K562 (cell line): ENCODE measurements at regions not wholly inside any gene's neighbourhood (a gene's known extent, or its start where the extent isn't known, plus 50 kb on each side); places are given as distances from the start of the nearest gene placed in this dataset.

Experiments used
- ZNF589 ChIP-seq: fragments of 200-800 bp; sonication (Bioruptor generic); IDR thresholded peaks from 2 replicates; pipeline ENCODE4 v1.6.1; 2016; ENCODE audit warnings: low read depth, missing genetic modification characterization, missing compliant biosample characterization
- TF ChIP-seq, protein P1 (sequence below), 2 experiments: fragments of 450-650 bp; IDR thresholded peaks; 2 replicates each; pipeline ENCODE4 v1.6.1; 2016; ENCODE audit warnings: mild to moderate bottlenecking in 2 of 2, borderline replicate concordance in 1 of 2, low read depth in 1 of 2, moderate library complexity in 1 of 2

DNA sequence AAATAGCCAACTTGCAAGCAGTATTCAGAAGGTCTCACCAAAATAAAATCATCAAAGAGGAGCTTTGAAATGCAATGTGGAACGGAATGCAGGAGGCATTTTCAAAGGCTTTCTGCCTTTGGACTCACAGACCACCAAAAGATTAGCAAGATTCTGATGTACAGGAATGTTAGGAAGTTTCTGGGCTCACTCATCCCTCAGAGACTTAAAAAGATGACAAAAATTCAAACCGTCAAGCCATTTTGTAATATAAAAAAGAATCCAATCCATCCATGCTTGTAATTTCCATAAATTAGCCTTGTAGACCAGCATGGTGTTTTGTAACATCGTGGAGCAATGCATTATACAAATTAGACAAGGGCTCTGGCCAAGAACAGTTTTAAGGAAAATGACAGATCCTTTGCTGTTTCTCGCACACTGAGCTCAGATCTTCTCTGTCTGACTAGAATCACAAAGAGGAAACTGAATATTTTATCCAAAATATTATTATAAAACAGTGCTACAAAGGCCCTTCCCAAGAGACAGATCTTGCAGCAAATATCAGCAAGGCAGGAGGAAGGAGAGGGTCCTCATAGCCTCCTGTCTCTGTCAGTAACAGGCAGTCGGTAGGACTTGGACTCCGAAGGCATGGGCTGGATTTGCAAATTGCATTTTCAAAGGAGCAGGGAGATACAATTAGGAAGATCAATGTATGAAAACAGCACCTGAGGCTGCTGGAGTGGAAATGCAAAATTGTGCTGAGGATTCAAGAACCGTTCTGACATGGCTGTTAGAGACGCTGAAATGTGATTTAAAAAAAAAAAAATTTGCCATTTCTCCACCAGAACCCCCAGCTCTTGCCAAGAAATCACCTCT is 57.4 kb upstream of the NRP1 start (continued):
- TF ChIP-seq, protein P1, sequence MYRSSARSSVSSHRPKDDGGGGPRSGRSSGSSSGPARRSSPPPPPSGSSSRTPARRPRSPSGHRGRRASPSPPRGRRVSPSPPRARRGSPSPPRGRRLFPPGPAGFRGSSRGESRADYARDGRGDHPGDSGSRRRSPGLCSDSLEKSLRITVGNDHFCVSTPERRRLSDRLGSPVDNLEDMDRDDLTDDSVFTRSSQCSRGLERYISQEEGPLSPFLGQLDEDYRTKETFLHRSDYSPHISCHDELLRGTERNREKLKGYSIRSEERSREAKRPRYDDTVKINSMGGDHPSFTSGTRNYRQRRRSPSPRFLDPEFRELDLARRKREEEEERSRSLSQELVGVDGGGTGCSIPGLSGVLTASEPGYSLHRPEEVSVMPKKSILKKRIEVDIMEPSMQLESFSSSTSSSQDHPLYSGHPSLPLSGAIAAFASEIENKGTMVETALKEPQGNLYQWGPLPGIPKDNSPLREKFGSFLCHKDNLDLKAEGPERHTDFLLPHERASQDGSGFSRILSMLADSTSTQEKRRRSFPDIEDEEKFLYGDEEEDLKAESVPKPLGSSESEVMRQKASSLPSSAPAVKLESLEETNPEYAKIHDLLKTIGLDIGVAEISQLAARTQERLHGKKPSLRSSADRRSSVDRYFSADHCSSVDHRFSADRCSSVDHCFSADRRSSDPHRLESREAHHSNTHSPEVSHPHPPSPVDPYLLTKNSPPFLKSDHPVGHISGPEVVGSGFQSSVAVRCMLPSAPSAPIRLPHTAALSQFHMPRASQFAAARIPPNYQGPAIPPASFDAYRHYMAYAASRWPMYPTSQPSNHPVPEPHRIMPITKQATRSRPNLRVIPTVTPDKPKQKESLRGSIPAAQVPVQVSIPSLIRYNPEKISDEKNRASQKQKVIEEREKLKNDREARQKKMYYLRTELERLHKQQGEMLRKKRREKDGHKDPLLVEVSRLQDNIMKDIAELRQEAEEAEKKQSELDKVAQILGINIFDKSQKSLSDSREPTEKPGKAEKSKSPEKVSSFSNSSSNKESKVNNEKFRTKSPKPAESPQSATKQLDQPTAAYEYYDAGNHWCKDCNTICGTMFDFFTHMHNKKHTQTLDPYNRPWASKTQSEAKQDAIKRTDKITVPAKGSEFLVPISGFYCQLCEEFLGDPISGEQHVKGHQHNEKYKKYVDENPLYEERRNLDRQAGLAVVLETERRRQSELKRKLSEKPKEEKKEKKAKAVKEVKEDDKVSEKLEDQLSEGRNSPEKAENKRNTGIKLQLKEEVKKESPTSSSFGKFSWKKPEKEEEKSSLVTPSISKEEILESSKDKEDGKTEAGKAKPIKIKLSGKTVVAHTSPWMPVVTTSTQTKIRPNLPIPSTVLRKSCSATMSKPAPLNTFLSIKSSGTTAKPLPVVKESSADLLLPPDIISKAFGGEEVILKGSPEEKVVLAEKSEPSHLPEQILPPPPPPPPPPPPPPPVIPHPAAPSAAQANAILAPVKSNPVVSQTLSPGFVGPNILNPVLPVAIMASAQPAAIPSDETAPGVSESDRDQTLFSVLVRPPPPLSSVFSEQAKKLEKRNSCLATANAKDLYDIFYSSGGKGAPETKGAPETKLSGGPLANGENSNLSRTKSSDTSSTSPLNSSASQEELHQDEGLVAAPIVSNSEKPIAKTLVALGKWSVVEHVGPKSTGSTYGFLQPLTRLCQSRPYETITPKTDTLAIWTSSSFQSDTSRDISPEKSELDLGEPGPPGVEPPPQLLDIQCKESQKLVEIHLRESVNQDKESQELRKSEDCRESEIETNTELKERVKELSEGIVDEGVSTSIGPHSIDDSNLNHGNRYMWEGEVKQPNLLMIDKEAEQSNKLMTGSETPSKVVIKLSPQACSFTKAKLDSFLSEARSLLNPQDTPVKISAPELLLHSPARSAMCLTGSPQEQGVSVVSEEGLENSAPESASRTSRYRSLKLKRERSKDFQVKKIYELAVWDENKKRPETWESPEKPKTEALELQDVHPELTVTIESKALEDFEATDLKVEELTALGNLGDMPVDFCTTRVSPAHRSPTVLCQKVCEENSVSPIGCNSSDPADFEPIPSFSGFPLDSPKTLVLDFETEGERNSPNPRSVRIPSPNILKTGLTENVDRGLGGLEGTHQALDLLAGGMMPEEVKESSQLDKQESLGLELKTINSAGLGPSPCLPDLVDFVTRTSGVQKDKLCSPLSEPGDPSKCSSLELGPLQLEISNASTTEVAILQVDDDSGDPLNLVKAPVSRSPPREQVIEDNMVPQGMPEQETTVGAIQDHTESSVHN (IDR thresholded peaks at IDR 0.05; ENCODE audit: borderline replicate concordance in 1 of 2, low read depth in 1 of 2): no peak
- no peak for TF ChIP-seq ZNF589 (CRISPR knock-in tag)
